Loucy (cell line): ENCODE measurements at regions not wholly inside any gene's neighbourhood (a gene's known extent, or its start where the extent isn't known, plus 50 kb on each side); places are given as distances from the start of the nearest gene placed in this dataset.

ENCODE experiments used
- EZH2phosphoT487 ChIP-seq: fragments of 200-600 bp; IDR thresholded peaks from 2 replicates; pipeline ENCODE4 v1.6.1; 2018; ENCODE audit warnings: antibody characterized with exemption, mild to moderate bottlenecking, moderate library complexity, borderline replicate concordance
- TF ChIP-seq, protein P1 (sequence below): fragments of 200-600 bp; sonication (generic); conservative IDR thresholded peaks from 2 replicates; pipeline ENCODE4 v1.5.1; 2014; ENCODE audit warnings: mild to moderate bottlenecking, antibody characterized with exemption, low read length

- TF ChIP-seq, protein P1, sequence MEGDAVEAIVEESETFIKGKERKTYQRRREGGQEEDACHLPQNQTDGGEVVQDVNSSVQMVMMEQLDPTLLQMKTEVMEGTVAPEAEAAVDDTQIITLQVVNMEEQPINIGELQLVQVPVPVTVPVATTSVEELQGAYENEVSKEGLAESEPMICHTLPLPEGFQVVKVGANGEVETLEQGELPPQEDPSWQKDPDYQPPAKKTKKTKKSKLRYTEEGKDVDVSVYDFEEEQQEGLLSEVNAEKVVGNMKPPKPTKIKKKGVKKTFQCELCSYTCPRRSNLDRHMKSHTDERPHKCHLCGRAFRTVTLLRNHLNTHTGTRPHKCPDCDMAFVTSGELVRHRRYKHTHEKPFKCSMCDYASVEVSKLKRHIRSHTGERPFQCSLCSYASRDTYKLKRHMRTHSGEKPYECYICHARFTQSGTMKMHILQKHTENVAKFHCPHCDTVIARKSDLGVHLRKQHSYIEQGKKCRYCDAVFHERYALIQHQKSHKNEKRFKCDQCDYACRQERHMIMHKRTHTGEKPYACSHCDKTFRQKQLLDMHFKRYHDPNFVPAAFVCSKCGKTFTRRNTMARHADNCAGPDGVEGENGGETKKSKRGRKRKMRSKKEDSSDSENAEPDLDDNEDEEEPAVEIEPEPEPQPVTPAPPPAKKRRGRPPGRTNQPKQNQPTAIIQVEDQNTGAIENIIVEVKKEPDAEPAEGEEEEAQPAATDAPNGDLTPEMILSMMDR, result no peak
- no peak for TF ChIP-seq EZH2phosphoT487
These were observed 64.5 kb upstream of the CADPS start for GRCh38 chr3:62939707-62940106.
